Activated T-cell treated with anti-CD3 and anti-CD28 coated beads, Interleukin-2, amount 50 U/mL, for 24 hours (primary cell): ENCODE measurements at regions not wholly inside any gene's neighbourhood (a gene's known extent, or its start where the extent isn't known, plus 50 kb on each side); places are given as distances from the start of the nearest gene placed in this dataset.
A peak's percentile ranks its signal among the peaks of the same experiment; 100 is the strongest.

Experiments
- DNase-seq: peaks from one replicate; pipeline ENCODE4 v3.0.0-alpha.2; 2020
- H3K27ac Mint-ChIP-seq: 2 replicates; pipeline ENCODE4 v1.8.0; 2020; ENCODE audit warnings: mild to moderate bottlenecking, mixed read lengths
- H3K27me3 Mint-ChIP-seq: 2 replicates; pipeline ENCODE4 v1.8.0; 2020; ENCODE audit warnings: mixed read lengths
- H3K36me3 Mint-ChIP-seq: 2 replicates; pipeline ENCODE4 v1.8.0; 2020; ENCODE audit warnings: low read depth, mixed read lengths
- H3K4me1 Mint-ChIP-seq: 2 replicates; pipeline ENCODE4 v1.8.0; 2020; ENCODE audit warnings: low read depth, mixed read lengths
- H3K4me3 Mint-ChIP-seq: 2 replicates; pipeline ENCODE4 v1.8.0; 2020; ENCODE audit warnings: mild to moderate bottlenecking, moderate library complexity, mixed read lengths
- H3K9me3 Mint-ChIP-seq: 2 replicates; pipeline ENCODE4 v1.8.0; 2020; ENCODE audit warnings: mixed read lengths

GRCh38 chr3:124599779-124600693 is 130.2 kb upstream of the UMPS start:
- Mint-ChIP-seq H3K27ac (no peak overlapping the region), H3K4me1 (no peaks in the 10 kb centered on the region), H3K36me3 (no peaks in the 10 kb centered on the region), H3K27me3 (peaks cover 14% of the 10 kb centered on the region), H3K9me3 (no peaks in the 10 kb centered on the region), H3K4me3 (no peak overlapping the region)
- DNase-seq = no peak

GRCh38 chr3:124600765-124601164 is 129.5 kb upstream of the UMPS start:
- Mint-ChIP-seq H3K36me3 (no peaks in the 10 kb centered on the region), H3K4me3 (no peak overlapping the region), H3K27ac (no peak overlapping the region), H3K27me3 (peaks cover 17% of the 10 kb centered on the region), H3K4me1 (no peaks in the 10 kb centered on the region), H3K9me3 (no peaks in the 10 kb centered on the region)
- DNase-seq = no peak

GRCh38 chr3:124601190-124601589 is 129.1 kb upstream of the UMPS start:
- no peak for DNase-seq
- H3K27ac Mint-ChIP-seq = no peak overlapping the region
- no peaks in the 10 kb centered on the region for H3K36me3 Mint-ChIP-seq
- no peaks in the 10 kb centered on the region for H3K4me1 Mint-ChIP-seq
- no peak overlapping the region for H3K4me3 Mint-ChIP-seq
- H3K27me3 Mint-ChIP-seq = peaks cover 18% of the 10 kb centered on the region
- H3K9me3 Mint-ChIP-seq = no peaks in the 10 kb centered on the region

DNA sequence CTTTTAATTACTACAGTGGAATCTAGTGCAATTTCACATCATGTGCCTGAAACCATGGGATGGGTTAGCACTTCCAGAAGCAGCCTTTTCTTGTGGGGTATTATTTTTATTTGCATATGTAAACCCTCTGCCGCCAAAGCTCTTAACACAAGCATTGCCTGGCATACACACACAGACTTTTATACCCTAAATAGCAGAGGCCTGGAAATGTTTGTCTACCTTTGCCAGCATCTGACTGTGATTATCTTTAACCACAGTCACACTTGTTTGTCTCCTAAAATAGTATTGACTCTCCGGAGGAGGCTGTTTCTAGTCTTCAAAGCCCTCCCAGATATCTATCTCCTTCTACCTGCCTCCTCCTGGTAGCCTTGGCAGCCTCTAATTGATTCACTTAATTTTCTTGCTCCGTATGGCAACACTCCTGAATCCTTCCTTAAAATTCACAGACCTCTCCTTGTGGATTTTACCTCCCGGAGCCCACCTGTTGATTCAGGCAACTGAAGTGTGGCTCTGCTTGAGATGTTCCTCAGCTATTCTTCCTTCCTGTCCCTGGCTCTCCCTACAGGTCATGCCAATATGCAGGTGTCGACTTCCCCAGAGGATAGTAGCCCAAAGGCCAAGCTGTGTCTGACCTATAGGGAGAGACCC is 127.1 kb upstream of the UMPS start:
- H3K4me1 Mint-ChIP-seq = no peaks in the 10 kb centered on the region
- peaks cover 15% of the 10 kb centered on the region for H3K27me3 Mint-ChIP-seq
- no peaks in the 10 kb centered on the region for H3K9me3 Mint-ChIP-seq
- DNase-seq = no peak
- no peaks in the 10 kb centered on the region for H3K36me3 Mint-ChIP-seq
- H3K27ac Mint-ChIP-seq = no peak overlapping the region
- no peak overlapping the region for H3K4me3 Mint-ChIP-seq

DNA sequence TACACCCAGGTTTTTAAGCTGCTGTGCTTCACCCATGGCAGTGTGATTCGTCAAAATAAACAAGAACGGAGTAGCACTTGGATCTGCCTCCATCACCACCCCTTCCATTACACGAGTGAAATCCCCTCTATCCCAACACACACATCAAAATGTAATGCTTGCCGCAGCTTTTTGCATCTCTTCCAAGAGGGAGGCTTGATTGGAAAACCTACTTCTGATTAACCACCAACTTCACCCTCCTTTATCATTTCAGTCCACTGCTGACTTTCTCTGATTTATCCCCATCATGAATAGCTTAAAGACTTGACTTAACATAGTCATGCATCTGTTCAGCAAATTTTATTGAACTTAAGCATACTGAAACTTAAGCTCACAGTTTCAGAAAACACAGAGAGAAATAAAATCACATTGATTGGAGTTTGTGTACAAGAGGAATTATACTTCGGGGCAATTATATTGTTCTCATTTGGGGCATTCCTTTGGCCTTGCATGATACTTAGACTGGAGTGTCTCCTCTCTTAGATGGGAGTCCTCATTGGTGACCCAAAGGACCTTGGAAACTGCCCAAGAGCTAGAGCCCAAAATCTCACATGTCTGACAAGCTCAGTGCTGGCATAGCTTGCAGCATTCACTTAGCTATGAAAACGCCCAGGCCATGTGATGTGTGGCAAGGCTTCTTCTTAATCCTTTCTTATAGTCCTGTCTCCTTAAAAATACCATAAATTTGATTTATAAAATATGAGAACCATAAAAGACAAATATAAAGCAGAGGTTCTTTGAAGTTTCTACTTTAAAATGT is 124.3 kb upstream of the UMPS start:
- Mint-ChIP-seq H3K27ac (no peak overlapping the region), H3K27me3 (peaks cover 13% of the 10 kb centered on the region), H3K9me3 (no peaks in the 10 kb centered on the region), H3K4me1 (no peaks in the 10 kb centered on the region), H3K4me3 (no peak overlapping the region), H3K36me3 (no peaks in the 10 kb centered on the region)
- DNase-seq = no peak

DNA sequence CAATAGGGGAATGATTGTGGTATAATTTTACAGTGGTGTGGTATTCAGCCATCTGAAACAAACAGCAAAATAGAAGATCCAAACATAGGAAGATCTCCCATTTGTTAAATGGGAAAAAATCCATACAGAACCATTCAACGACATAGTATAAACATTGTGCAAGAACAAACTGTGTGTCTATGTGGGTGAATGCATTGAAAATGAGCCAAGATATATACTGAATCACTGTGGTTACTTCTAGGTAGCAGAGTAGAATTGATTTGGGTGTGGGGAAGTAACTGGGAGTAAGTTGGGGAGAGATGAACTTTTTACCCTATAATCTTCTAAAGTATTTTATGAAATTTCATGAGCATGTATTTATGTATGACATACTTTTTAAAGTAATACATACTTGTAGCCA is 123.1 kb upstream of the UMPS start:
- Mint-ChIP-seq H3K4me1 (no peaks in the 10 kb centered on the region), H3K27me3 (peaks cover 6% of the 10 kb centered on the region), H3K9me3 (no peaks in the 10 kb centered on the region), H3K4me3 (no peak overlapping the region), H3K27ac (no peak overlapping the region), H3K36me3 (no peaks in the 10 kb centered on the region)
- no peak for DNase-seq

DNA sequence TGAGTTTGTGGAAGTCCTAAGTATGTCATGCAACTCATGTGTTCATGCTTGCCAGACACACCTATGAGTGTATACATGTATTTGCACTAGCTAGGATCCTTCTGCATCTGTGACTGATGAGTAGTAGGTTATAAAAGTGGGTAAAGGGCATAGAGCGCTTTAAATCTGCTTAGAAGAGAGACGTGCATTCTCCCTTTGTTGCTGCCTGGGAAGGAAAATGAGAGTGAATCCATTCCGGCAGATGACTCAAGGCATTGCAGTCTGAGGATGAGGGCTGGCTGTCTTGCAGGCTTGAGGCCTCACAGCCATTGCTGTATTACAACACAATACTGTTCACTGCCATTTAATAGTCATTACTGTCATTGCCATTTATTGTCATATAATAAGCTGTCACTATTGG is 120.8 kb upstream of the UMPS start:
- Mint-ChIP-seq H3K4me3 (no peak overlapping the region), H3K27me3 (peaks cover 4% of the 10 kb centered on the region), H3K4me1 (no peaks in the 10 kb centered on the region), H3K9me3 (no peaks in the 10 kb centered on the region), H3K27ac (no peak overlapping the region), H3K36me3 (no peaks in the 10 kb centered on the region)
- no peak for DNase-seq

GRCh38 chr3:124610130-124610529 is 120.1 kb upstream of the UMPS start:
- Mint-ChIP-seq H3K4me3 (no peak overlapping the region), H3K27me3 (peaks cover 4% of the 10 kb centered on the region), H3K4me1 (no peaks in the 10 kb centered on the region), H3K36me3 (no peaks in the 10 kb centered on the region), H3K27ac (no peak overlapping the region), H3K9me3 (no peaks in the 10 kb centered on the region)
- no peak for DNase-seq

- Mint-ChIP-seq H3K27ac (no peak overlapping the region), H3K4me1 (peaks cover 4% of the 10 kb centered on the region), H3K36me3 (no peaks in the 10 kb centered on the region), H3K27me3 (no peaks in the 10 kb centered on the region), H3K9me3 (no peaks in the 10 kb centered on the region), H3K4me3 (no peak overlapping the region)
- DNase-seq = no peak
Measured at GRCh38 chr3:124611520-124611919, 118.7 kb upstream of the UMPS start.

DNA sequence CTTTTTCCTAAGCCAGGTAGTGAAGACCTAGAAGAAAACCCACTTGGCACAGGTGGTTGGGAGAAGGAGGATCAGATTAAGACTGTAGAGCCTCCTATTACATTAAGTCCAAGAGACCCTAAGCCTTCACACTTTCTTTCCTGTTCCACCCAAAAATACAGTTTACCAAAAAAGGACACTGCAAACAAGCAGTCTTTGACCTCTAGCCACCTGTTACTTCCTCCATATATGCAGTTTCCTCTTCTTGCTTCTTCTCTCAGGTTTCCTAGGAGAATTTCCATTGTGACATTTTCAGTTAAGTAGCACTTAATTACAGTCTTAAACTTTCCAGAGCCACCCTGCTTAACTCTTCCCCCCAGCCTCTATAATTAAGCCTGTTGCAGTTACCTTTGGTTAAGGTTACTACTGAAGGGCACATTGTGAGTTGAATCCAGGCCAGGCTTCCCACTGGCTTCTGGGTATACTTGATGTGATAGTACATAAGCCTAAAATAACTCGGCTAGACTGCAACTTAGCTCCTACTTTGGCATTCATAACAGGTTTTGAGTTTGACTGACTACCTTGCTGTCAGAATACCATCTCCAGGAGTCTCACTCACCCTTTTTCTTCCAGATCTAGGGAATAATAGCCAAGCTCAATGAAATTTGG is 114.2 kb upstream of the UMPS start:
- H3K4me3 Mint-ChIP-seq = no peak overlapping the region
- no peak overlapping the region for H3K27ac Mint-ChIP-seq
- H3K27me3 Mint-ChIP-seq = no peaks in the 10 kb centered on the region
- H3K4me1 Mint-ChIP-seq = peaks cover 17% of the 10 kb centered on the region
- DNase-seq = no peak
- H3K9me3 Mint-ChIP-seq = no peaks in the 10 kb centered on the region
- H3K36me3 Mint-ChIP-seq = no peaks in the 10 kb centered on the region

DNA sequence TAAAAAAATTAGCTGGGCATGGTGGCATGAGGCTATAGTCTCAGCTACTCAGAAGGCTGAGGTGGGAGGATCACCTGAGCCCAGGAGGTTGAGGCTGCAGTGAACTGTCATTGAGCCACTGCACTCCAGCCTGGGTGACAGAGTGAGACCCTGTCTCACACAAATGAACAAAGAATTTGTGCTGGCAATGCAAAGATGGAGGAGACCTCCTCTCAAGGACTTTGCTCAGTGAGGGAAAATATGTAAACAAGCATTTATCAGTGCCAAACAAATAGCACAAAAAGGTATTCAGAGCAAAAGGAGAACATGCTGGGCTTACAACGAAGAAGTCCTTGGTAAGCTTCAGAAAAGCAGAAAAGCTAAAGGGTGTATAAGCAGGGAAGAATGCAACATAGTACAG is 113.1 kb upstream of the UMPS start:
- H3K27ac Mint-ChIP-seq = no peak overlapping the region
- no peak overlapping the region for H3K4me3 Mint-ChIP-seq
- no peaks in the 10 kb centered on the region for H3K27me3 Mint-ChIP-seq
- no peak for DNase-seq
- H3K36me3 Mint-ChIP-seq = no peaks in the 10 kb centered on the region
- peaks cover 23% of the 10 kb centered on the region for H3K4me1 Mint-ChIP-seq
- no peaks in the 10 kb centered on the region for H3K9me3 Mint-ChIP-seq

GRCh38 chr3:124619887-124620599 is 110.2 kb upstream of the UMPS start:
- Mint-ChIP-seq H3K4me1 (peaks cover 30% of the 10 kb centered on the region), H3K27me3 (no peaks in the 10 kb centered on the region), H3K36me3 (no peaks in the 10 kb centered on the region), H3K4me3 (peak overlapping the region; percentile 55), H3K27ac (peak overlapping the region; percentile 74), H3K9me3 (no peaks in the 10 kb centered on the region)
- no peak for DNase-seq

- Mint-ChIP-seq H3K36me3 (no peaks in the 10 kb centered on the region), H3K4me3 (no peak overlapping the region), H3K27ac (peak overlapping the region; percentile 62), H3K4me1 (peaks cover 30% of the 10 kb centered on the region), H3K9me3 (no peaks in the 10 kb centered on the region), H3K27me3 (no peaks in the 10 kb centered on the region)
- no peak for DNase-seq
Measured at GRCh38 chr3:124620600-124621063, 109.6 kb upstream of the UMPS start.

- DNase-seq = no peak
- Mint-ChIP-seq H3K4me1 (peaks cover 26% of the 10 kb centered on the region), H3K36me3 (no peaks in the 10 kb centered on the region), H3K27ac (no peak overlapping the region), H3K9me3 (no peaks in the 10 kb centered on the region), H3K27me3 (no peaks in the 10 kb centered on the region), H3K4me3 (no peak overlapping the region)
Measured at GRCh38 chr3:124621498-124621897, 108.8 kb upstream of the UMPS start.
